Loucy (cell line): ENCODE measurements at regions not wholly inside any gene's neighbourhood (a gene's known extent, or its start where the extent isn't known, plus 50 kb on each side); places are given as distances from the start of the nearest gene placed in this dataset.

ENCODE experiments used
- CTCF ChIP-seq: fragments of 200-600 bp; sonication (generic); conservative IDR thresholded peaks from 2 replicates; pipeline ENCODE4 v1.5.1; 2014; ENCODE audit warnings: mild to moderate bottlenecking, antibody characterized with exemption, low read length
- EZH2phosphoT487 ChIP-seq: fragments of 200-600 bp; IDR thresholded peaks from 2 replicates; pipeline ENCODE4 v1.6.1; 2018; ENCODE audit warnings: antibody characterized with exemption, mild to moderate bottlenecking, moderate library complexity, borderline replicate concordance

GRCh38 chr3:73866846-73867245 is 242.1 kb upstream of the PDZRN3 start:
- TF ChIP-seq CTCF, result no peak
- TF ChIP-seq EZH2phosphoT487, result no peak
